OCI-LY3 (cell line): ENCODE measurements at regions not wholly inside any gene's neighbourhood (a gene's known extent, or its start where the extent isn't known, plus 50 kb on each side); places are given as distances from the start of the nearest gene placed in this dataset.

Experiments used
- H2AFZ ChIP-seq: fragments of 200-600, 300-600 bp; shearing (Covaris generic); 2 replicates; pipeline ENCODE4 v1.6.0; 2014; ENCODE audit warnings: antibody characterized with exemption, low read depth, low read length
- H3K27ac ChIP-seq: fragments of 200-600, 300-600 bp; sonication (generic); 2 replicates; pipeline ENCODE4 v1.5.1; 2014; ENCODE audit warnings: mild to moderate bottlenecking, low read length, moderate library complexity, mixed read lengths
- H3K27me3 ChIP-seq: fragments of 200-600, 300-600 bp; sonication (generic); 2 replicates; pipeline ENCODE4 v1.6.1; 2014; ENCODE audit warnings: low read depth, low read length, mixed read lengths
- H3K36me3 ChIP-seq: fragments of 200-600, 300-600 bp; sonication (generic); replicated peaks from 2 replicates; pipeline ENCODE3; 2014; ENCODE audit warnings: low read depth, low read length, mixed read lengths
- H3K4me1 ChIP-seq: fragments of 300-600, 200-600 bp; sonication (generic); 2 replicates; pipeline ENCODE4 v1.6.1; 2014; ENCODE audit warnings: low read length, mixed read lengths
- H3K4me2 ChIP-seq: fragments of 200-600, 300-600 bp; sonication (generic); 2 replicates; pipeline ENCODE4 v1.6.1; 2014; ENCODE audit warnings: low read length, mixed read lengths
- H3K4me3 ChIP-seq: fragments of 300-600, 200-600 bp; sonication (generic); 2 replicates; pipeline ENCODE4 v1.5.1; 2014; ENCODE audit warnings: antibody characterized with exemption, mild to moderate bottlenecking, low read length, moderate library complexity
- H3K79me2 ChIP-seq: fragments of 300-600, 200-600 bp; shearing (Covaris generic); 2 replicates; pipeline ENCODE4 v1.6.1; 2014; ENCODE audit warnings: mild to moderate bottlenecking, low read length, mixed read lengths
- H3K9ac ChIP-seq: fragments of 300-600, 200-600 bp; shearing (Covaris generic); 2 replicates; pipeline ENCODE4 v1.6.0; 2014; ENCODE audit warnings: mild to moderate bottlenecking, low read length, moderate library complexity
- H3K9me3 ChIP-seq: fragments of 200-600, 300-600 bp; shearing (Covaris generic); 2 replicates; pipeline ENCODE4 v1.6.1; 2014; ENCODE audit warnings: low read length, mixed read lengths; ENCODE audit not compliant: insufficient read depth
- H4K20me1 ChIP-seq: fragments of 200-600, 300-600 bp; sonication (generic); 2 replicates; pipeline ENCODE4 v1.6.1; 2016; ENCODE audit warnings: low read length, mixed read lengths; ENCODE audit not compliant: insufficient read depth
- CTCF ChIP-seq: fragments of 200-600, 300-600 bp; sonication (generic); IDR thresholded peaks from 2 replicates; pipeline ENCODE4 v1.5.1; 2014; ENCODE audit warnings: antibody characterized with exemption, low read length, low read depth
- EZH2phosphoT487 ChIP-seq: fragments of 200-600 bp; shearing (Covaris generic); IDR thresholded peaks from 2 replicates; pipeline ENCODE4 v1.6.1; 2018; ENCODE audit warnings: antibody characterized with exemption, mixed run types, low read depth

DNA sequence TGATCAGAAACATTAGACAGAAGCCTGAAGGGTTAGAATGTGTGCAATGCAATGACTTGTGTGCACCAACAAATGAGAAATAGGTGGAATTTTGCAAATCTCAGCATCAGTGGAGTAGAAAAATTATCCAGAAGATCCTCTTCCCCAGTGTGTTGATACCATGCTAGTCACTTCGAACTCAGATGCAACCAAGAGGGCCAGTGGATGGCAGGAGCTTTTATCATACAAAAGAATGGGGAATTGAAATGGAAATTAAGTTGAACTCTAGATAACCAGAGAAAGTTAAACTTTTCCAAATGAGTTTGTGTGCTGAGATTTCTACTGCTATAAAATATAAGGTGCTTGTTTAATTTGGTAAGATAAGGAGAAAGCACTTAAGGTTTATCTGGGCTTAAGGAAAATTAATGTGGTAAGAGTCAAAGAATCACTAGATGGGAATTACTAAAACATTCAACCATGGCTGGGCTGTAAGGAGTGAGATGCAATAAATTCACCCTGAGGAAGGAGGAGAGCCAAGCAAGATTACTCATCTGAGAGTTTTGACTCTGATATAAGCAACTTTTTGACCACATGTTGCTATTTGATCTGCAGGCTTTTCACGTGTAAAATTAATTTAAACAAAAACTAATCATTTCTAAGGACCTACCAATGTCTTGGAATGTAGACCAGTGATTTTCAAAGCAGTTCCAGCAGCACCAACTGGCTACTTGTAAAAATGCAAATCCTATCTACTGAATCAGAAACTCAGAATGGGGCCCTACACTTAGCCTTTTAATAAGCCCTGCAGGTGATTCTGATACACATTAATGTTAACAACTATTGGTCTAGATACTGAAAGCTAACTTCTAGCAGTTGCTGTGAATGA lies 113.2 kb downstream of the CDC14C start:
- TF ChIP-seq CTCF (no peak), EZH2phosphoT487 (no peak)
- no peak overlapping the region for H3K9ac ChIP-seq
- H3K9me3 ChIP-seq, result no peaks in the 10 kb centered on the region
- no peaks in the 10 kb centered on the region for H3K27me3 ChIP-seq
- no peaks in the 10 kb centered on the region for H3K79me2 ChIP-seq
- no peak overlapping the region for H3K27ac ChIP-seq
- no peak overlapping the region for H3K4me2 ChIP-seq
- H3K4me1 ChIP-seq, result no peaks in the 10 kb centered on the region
- H3K4me3 ChIP-seq, result no peak overlapping the region
- no peaks in the 10 kb centered on the region for H3K36me3 ChIP-seq
- no peaks in the 10 kb centered on the region for H4K20me1 ChIP-seq
- no peak overlapping the region for H2AFZ ChIP-seq

DNA sequence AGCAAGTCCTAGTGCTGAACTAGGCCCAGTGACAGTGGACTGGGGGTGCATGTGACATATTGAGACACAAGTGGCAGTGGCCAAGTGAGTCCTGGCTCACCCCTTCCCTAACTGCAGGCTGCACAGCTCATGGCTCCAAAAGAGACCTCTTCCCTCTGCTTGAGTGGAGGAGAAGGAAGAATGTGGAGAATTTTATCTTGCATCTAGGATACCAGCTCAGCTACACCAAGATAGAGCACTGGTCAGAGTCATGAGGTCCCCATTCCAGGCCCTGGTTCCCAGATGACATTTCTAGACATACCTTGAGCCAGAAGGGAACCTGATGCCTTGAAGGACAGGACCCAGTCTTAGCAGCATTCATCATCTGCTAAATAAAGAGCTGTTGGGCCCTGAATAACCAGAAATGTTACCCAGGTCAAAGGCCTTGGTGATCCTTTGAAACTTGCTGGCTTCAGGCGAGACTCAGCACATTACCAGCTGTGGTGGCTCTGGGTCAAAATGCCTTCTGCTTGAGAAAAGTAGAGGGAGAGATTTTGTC lies 114.5 kb downstream of the CDC14C start:
- H3K4me3 ChIP-seq, result no peak overlapping the region
- H3K27ac ChIP-seq, result no peak overlapping the region
- H3K9ac ChIP-seq, result no peak overlapping the region
- no peaks in the 10 kb centered on the region for H3K36me3 ChIP-seq
- no peak for TF ChIP-seq CTCF
- TF ChIP-seq EZH2phosphoT487, result no peak
- no peaks in the 10 kb centered on the region for H3K9me3 ChIP-seq
- no peak overlapping the region for H2AFZ ChIP-seq
- H3K79me2 ChIP-seq, result no peaks in the 10 kb centered on the region
- H4K20me1 ChIP-seq, result no peaks in the 10 kb centered on the region
- H3K27me3 ChIP-seq, result no peaks in the 10 kb centered on the region
- no peaks in the 10 kb centered on the region for H3K4me1 ChIP-seq
- no peak overlapping the region for H3K4me2 ChIP-seq

DNA sequence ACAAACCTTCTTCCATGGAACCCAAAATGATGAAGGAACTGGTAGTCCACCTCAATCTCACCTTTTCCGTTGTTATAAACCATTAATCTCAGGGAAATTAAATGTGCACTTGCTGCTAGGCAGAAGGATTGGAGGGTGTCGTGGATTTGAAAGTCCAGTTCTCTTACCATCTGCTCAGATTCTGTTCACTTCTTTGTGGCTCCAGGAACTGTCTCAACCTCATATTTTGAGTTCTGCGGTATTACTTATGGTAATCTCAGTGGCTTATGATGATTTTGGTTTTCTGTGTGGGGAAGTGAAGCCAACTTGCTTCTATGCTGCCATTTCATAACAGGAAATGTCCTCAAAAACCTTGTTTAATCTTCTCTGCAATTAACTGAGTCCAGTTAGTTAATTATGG lies 136.4 kb downstream of the CDC14C start:
- no peaks in the 10 kb centered on the region for H3K79me2 ChIP-seq
- H3K9ac ChIP-seq, result peak overlapping the region; percentile 35; the same call in 1 of the 2 replicates
- peak overlapping the region; percentile 53 for H3K4me3 ChIP-seq
- no peak for TF ChIP-seq CTCF
- TF ChIP-seq EZH2phosphoT487, result no peak
- H2AFZ ChIP-seq, result no peak overlapping the region; the same call in 1 of the 2 replicates
- peaks cover 25% of the 10 kb centered on the region for H3K4me1 ChIP-seq
- peak overlapping the region; percentile 58 for H3K4me2 ChIP-seq
- peak overlapping the region; percentile 81 for H3K27ac ChIP-seq
- peaks cover 4% of the 10 kb centered on the region; the same call in 1 of the 2 replicates for H3K9me3 ChIP-seq
- peaks cover 5% of the 10 kb centered on the region for H3K36me3 ChIP-seq
- 0 out of 2 replicates have a peak, but pooled peaks cover 5% of the 10 kb centered on the region for H3K27me3 ChIP-seq
- no peaks in the 10 kb centered on the region for H4K20me1 ChIP-seq

- no peak overlapping the region for H3K4me2 ChIP-seq
- no peaks in the 10 kb centered on the region for H3K9me3 ChIP-seq
- no peaks in the 10 kb centered on the region for H3K4me1 ChIP-seq
- H3K27me3 ChIP-seq, result no peaks in the 10 kb centered on the region
- no peaks in the 10 kb centered on the region for H3K36me3 ChIP-seq
- H3K9ac ChIP-seq, result no peak overlapping the region
- no peaks in the 10 kb centered on the region for H4K20me1 ChIP-seq
- H3K4me3 ChIP-seq, result no peak overlapping the region
- no peaks in the 10 kb centered on the region for H3K79me2 ChIP-seq
- H3K27ac ChIP-seq, result no peak overlapping the region
- no peak overlapping the region for H2AFZ ChIP-seq
- TF ChIP-seq EZH2phosphoT487, result no peak
- TF ChIP-seq CTCF, result no peak
Measured at GRCh38 chr7:49074538-49074937, 150.2 kb downstream of the CDC14C start.
